ENCODE measurements at regions not wholly inside any gene's neighbourhood (a gene's known extent, or its start where the extent isn't known, plus 50 kb on each side); places are given as distances from the start of the nearest gene placed in this dataset.

- DNase-seq (ENCODE audit: insufficient read length, low spot score, missing footprints): no peak
- no peaks in the 10 kb centered on the region for H4K20me1 ChIP-seq (ENCODE audit: insufficient read depth, low read length)
- no peak for TF ChIP-seq CTCF (IDR thresholded peaks at IDR 0.05; ENCODE audit: extremely low read depth, low read depth, low read length)
- no peaks in the 10 kb centered on the region for H3K27me3 ChIP-seq (ENCODE audit: insufficient read depth, low read length)
- H3K4me1 ChIP-seq (ENCODE audit: insufficient read depth, low read length): no peaks in the 10 kb centered on the region
- H2AFZ ChIP-seq (ENCODE audit: low read length): no peak overlapping the region
- H3K27ac ChIP-seq (ENCODE audit: low read depth, low read length): no peak overlapping the region
- no peak overlapping the region for H3K4me2 ChIP-seq (ENCODE audit: insufficient read depth, low read length)
- H3K36me3 ChIP-seq (ENCODE audit: insufficient read depth, low read length): no peaks in the 10 kb centered on the region
- H3K79me2 ChIP-seq (ENCODE audit: insufficient read depth, low read length): no peaks in the 10 kb centered on the region
- H3K9me3 ChIP-seq (ENCODE audit: low read depth, low read length): no peaks in the 10 kb centered on the region
- no peak overlapping the region for H3K4me3 ChIP-seq (ENCODE audit: insufficient read depth, low read length)
Observed at GRCh38 chr15:59828861-59829260, 139.7 kb upstream of the BNIP2 start.

- Histone ChIP-seq H3K27me3 (ENCODE audit: insufficient read depth, low read length) (no peaks in the 10 kb centered on the region), H3K4me3 (ENCODE audit: insufficient read depth, low read length) (no peak overlapping the region), H4K20me1 (ENCODE audit: insufficient read depth, low read length) (no peaks in the 10 kb centered on the region), H3K4me2 (ENCODE audit: insufficient read depth, low read length) (no peak overlapping the region), H3K4me1 (ENCODE audit: insufficient read depth, low read length) (no peaks in the 10 kb centered on the region), H3K36me3 (ENCODE audit: insufficient read depth, low read length) (no peaks in the 10 kb centered on the region), H3K79me2 (ENCODE audit: insufficient read depth, low read length) (no peaks in the 10 kb centered on the region), H3K27ac (ENCODE audit: low read depth, low read length) (no peak overlapping the region), H3K9me3 (ENCODE audit: low read depth, low read length) (no peaks in the 10 kb centered on the region), H2AFZ (ENCODE audit: low read length) (no peak overlapping the region)
- TF ChIP-seq CTCF (IDR thresholded peaks at IDR 0.05; ENCODE audit: extremely low read depth, low read depth, low read length): no peak
- DNase-seq (ENCODE audit: insufficient read length, low spot score, missing footprints): no peak
Observed at GRCh38 chr15:59828263-59828662, 139.1 kb upstream of the BNIP2 start.

- H3K4me1 ChIP-seq (ENCODE audit: insufficient read depth, low read length): no peaks in the 10 kb centered on the region
- no peak overlapping the region for H2AFZ ChIP-seq (ENCODE audit: low read length)
- H3K4me2 ChIP-seq (ENCODE audit: insufficient read depth, low read length): no peak overlapping the region
- DNase-seq (ENCODE audit: insufficient read length, low spot score, missing footprints): no peak
- H4K20me1 ChIP-seq (ENCODE audit: insufficient read depth, low read length): no peaks in the 10 kb centered on the region
- H3K4me3 ChIP-seq (ENCODE audit: insufficient read depth, low read length): no peak overlapping the region
- H3K79me2 ChIP-seq (ENCODE audit: insufficient read depth, low read length): no peaks in the 10 kb centered on the region
- H3K36me3 ChIP-seq (ENCODE audit: insufficient read depth, low read length): no peaks in the 10 kb centered on the region
- no peak for TF ChIP-seq CTCF (IDR thresholded peaks at IDR 0.05; ENCODE audit: extremely low read depth, low read depth, low read length)
- H3K27me3 ChIP-seq (ENCODE audit: insufficient read depth, low read length): no peaks in the 10 kb centered on the region
- H3K9me3 ChIP-seq (ENCODE audit: low read depth, low read length): no peaks in the 10 kb centered on the region
- H3K27ac ChIP-seq (ENCODE audit: low read depth, low read length): no peak overlapping the region
Observed at GRCh38 chr15:59825901-59826300, 136.8 kb upstream of the BNIP2 start.

GRCh38 chr15:59821286-59821685 lies 132.2 kb upstream of the BNIP2 start:
- H3K27ac ChIP-seq (ENCODE audit: low read depth, low read length): no peak overlapping the region
- no peak overlapping the region for H3K4me3 ChIP-seq (ENCODE audit: insufficient read depth, low read length)
- H3K27me3 ChIP-seq (ENCODE audit: insufficient read depth, low read length): peaks cover 10% of the 10 kb centered on the region
- no peak overlapping the region for H2AFZ ChIP-seq (ENCODE audit: low read length)
- no peak for DNase-seq (ENCODE audit: insufficient read length, low spot score, missing footprints)
- no peaks in the 10 kb centered on the region for H3K79me2 ChIP-seq (ENCODE audit: insufficient read depth, low read length)
- no peak overlapping the region for H3K4me2 ChIP-seq (ENCODE audit: insufficient read depth, low read length)
- no peak for TF ChIP-seq CTCF (IDR thresholded peaks at IDR 0.05; ENCODE audit: extremely low read depth, low read depth, low read length)
- no peaks in the 10 kb centered on the region for H3K4me1 ChIP-seq (ENCODE audit: insufficient read depth, low read length)
- no peaks in the 10 kb centered on the region for H3K36me3 ChIP-seq (ENCODE audit: insufficient read depth, low read length)
- no peaks in the 10 kb centered on the region for H4K20me1 ChIP-seq (ENCODE audit: insufficient read depth, low read length)
- no peaks in the 10 kb centered on the region for H3K9me3 ChIP-seq (ENCODE audit: low read depth, low read length)
